Medulla oblongata (tissue), 1 donor: ENCODE measurements at regions not wholly inside any gene's neighbourhood (a gene's known extent, or its start where the extent isn't known, plus 50 kb on each side); places are given as distances from the start of the nearest gene placed in this dataset.
"Not testable (repeated sequence)": the region's sequence is repeated elsewhere in the genome, so short reads cannot be mapped to it uniquely, and the experiment has no call there.

ENCODE experiments used
- DNase-seq: peaks from one replicate; pipeline ENCODE4 v3.0.0-alpha.2; 2015; ENCODE audit errors: extremely low spot score

- no peak for DNase-seq
Measured at GRCh38 chr2:101610750-101611315, 86.7 kb upstream of the MAP4K4 start.

GRCh38 chr2:101609433-101609832, 88.1 kb upstream of the MAP4K4 start:
- no peak for DNase-seq

GRCh38 chr2:101608408-101609310, 88.8 kb upstream of the MAP4K4 start:
- DNase-seq, result no peak

GRCh38 chr2:101597347-101597944, 100.1 kb upstream of the MAP4K4 start:
- DNase-seq, result no peak

GRCh38 chr2:101596333-101596732, 101.2 kb upstream of the MAP4K4 start:
- DNase-seq, result no peak

- no peak for DNase-seq
Measured at GRCh38 chr2:101587251-101587650, 110.3 kb upstream of the MAP4K4 start.

- DNase-seq, result no peak
Measured at GRCh38 chr2:101583861-101584260, 108.9 kb upstream of the RFX8 start.

GRCh38 chr2:101581675-101582299, 106.9 kb upstream of the RFX8 start:
- no peak for DNase-seq

GRCh38 chr2:101580528-101580927, 105.6 kb upstream of the RFX8 start:
- DNase-seq, result no peak

GRCh38 chr2:101578671-101579070, 103.8 kb upstream of the RFX8 start:
- DNase-seq, result no peak

GRCh38 chr2:101578135-101578534, 103.2 kb upstream of the RFX8 start:
- DNase-seq, result not testable (repeated sequence)

- no peak for DNase-seq
Measured at GRCh38 chr2:101577173-101577572, 102.3 kb upstream of the RFX8 start.

- no peak for DNase-seq
Measured at GRCh38 chr2:101574622-101575021, 99.7 kb upstream of the RFX8 start.

- no peak for DNase-seq
Measured at GRCh38 chr2:101571951-101572350, 97.0 kb upstream of the RFX8 start.

GRCh38 chr2:101569886-101570520, 95.1 kb upstream of the RFX8 start:
- DNase-seq, result no peak

- DNase-seq, result no peak
Measured at GRCh38 chr2:101568969-101569368, 94.1 kb upstream of the RFX8 start.

GRCh38 chr2:101566632-101567228, 91.8 kb upstream of the RFX8 start:
- DNase-seq, result no peak

- no peak for DNase-seq
Measured at GRCh38 chr2:101563849-101564248, 88.9 kb upstream of the RFX8 start.

GRCh38 chr2:101560780-101561315, 85.9 kb upstream of the RFX8 start:
- DNase-seq, result no peak

- DNase-seq, result no peak
Measured at GRCh38 chr2:101559551-101559950, 84.6 kb upstream of the RFX8 start.
